Fibroblast of the aortic adventitia (primary cell): ENCODE measurements at regions not wholly inside any gene's neighbourhood (a gene's known extent, or its start where the extent isn't known, plus 50 kb on each side); places are given as distances from the start of the nearest gene placed in this dataset.

ENCODE experiments used
- DNase-seq: peaks from one replicate; pipeline ENCODE4 v3.0.0-alpha.2; 2010; ENCODE audit warnings: low read depth
- H3K4me3 ChIP-seq: 2 replicates; pipeline ENCODE4 v1.5.1; 2011; ENCODE audit warnings: low read depth, mild to moderate bottlenecking, control low read depth, low read length, moderate library complexity
- TF ChIP-seq, protein P1 (sequence below): IDR thresholded peaks from 2 replicates; pipeline ENCODE4 v1.5.1; 2011; ENCODE audit warnings: mild to moderate bottlenecking, low read length, control low read depth, inconsistent platforms; ENCODE audit not compliant: insufficient read depth

DNA sequence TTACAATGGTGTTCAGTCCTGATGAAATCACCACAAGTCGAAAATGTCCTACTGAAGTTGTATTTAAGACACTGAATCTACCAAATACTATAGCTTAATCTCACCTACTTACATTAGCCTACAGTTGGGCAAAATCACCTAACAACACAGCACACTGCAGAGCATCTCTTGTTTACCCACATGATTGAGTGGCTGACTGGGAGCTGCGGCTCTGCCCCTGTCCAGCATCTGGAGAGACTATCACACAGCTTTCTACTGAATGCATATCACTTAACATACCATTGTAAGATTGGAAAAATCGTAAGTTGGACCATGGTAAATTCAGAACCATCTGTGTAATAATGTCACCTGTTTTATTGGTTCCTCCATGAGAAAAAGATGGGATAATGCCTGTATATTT, 1083.2 kb upstream of the PCDH7 start:
- H3K4me3 ChIP-seq: no peak overlapping the region
- DNase-seq: no peak
- TF ChIP-seq, protein P1, sequence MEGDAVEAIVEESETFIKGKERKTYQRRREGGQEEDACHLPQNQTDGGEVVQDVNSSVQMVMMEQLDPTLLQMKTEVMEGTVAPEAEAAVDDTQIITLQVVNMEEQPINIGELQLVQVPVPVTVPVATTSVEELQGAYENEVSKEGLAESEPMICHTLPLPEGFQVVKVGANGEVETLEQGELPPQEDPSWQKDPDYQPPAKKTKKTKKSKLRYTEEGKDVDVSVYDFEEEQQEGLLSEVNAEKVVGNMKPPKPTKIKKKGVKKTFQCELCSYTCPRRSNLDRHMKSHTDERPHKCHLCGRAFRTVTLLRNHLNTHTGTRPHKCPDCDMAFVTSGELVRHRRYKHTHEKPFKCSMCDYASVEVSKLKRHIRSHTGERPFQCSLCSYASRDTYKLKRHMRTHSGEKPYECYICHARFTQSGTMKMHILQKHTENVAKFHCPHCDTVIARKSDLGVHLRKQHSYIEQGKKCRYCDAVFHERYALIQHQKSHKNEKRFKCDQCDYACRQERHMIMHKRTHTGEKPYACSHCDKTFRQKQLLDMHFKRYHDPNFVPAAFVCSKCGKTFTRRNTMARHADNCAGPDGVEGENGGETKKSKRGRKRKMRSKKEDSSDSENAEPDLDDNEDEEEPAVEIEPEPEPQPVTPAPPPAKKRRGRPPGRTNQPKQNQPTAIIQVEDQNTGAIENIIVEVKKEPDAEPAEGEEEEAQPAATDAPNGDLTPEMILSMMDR: no peak

DNA sequence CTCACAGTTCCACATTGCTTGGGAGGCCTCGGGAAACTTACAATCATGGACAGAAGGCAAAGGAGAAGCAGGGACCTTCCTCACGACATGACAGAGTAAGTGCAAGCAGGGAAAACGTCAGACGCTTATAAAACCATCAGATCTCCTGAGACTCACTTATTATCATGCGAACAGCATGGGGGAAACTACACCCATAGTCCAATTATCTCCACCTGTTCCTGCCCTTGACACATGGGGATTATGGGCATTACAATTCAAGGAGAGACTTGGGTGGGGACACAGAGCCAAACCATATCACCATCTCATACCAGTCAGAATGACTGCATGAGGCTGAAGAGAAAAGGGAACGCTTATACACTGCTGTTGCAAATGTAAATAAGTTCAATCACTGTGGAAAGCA, 1066.9 kb upstream of the PCDH7 start:
- H3K4me3 ChIP-seq: no peak overlapping the region
- no peak for DNase-seq
- TF ChIP-seq, protein P1: no peak

DNA sequence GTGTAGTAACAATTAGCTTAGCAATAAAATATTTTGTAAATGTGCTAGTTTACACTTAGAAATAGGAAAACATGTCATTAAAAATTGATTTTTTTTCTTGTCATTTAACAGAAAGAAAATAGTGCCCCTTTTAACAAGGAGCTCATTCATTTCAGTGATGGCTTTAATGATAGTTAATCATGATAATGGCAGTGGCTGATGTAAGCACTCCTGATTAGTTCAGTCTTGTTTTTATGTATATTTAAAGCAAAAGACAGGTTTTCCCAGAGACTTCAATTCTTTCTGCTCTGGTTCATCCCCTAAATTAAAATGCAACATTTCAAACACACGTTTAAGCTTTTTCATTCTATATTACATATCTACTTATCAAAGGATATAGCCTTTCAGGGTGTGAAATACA, 1039.5 kb upstream of the PCDH7 start:
- TF ChIP-seq, protein P1: no peak
- DNase-seq: no peak
- no peak overlapping the region for H3K4me3 ChIP-seq

DNA sequence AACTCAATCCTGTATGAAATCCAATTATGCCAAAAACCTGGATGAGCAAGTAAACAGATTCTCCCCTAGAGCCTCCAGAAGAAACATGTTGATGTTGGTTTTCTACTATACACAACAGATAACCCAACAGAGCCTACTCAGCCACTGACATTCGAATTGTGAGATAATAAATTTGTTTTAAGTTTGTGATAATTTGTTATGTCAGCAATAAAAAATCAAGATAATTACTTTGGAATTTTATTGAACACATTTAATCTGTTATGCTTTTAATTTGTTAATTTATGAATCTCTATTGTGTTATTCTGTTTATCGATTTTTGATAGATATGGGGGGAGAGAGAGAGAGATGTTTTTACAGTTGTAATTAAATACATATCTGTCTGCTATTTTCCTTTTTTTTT, 1016.1 kb upstream of the PCDH7 start:
- TF ChIP-seq, protein P1: no peak
- H3K4me3 ChIP-seq: no peak overlapping the region
- DNase-seq: no peak

DNA sequence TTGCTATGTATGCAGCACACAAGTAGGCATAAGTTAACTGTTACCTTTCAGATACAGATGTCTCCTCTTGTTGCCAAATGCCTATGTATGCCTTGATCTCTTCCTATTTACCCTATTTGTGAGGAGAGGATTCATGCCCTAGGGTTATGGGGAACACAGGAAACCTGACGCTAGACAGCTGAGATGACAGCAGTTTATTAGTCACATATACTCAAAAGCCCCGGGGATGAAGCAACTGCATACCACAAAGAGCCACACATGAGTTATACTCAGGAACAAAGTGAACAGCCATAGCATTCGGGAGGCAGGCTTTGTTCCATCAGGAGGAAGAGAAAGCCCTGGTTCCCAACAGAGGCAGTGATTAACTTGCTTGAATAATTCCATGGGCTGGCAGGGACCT, 1011.7 kb upstream of the PCDH7 start:
- TF ChIP-seq, protein P1: no peak
- H3K4me3 ChIP-seq: no peak overlapping the region
- no peak for DNase-seq

DNA sequence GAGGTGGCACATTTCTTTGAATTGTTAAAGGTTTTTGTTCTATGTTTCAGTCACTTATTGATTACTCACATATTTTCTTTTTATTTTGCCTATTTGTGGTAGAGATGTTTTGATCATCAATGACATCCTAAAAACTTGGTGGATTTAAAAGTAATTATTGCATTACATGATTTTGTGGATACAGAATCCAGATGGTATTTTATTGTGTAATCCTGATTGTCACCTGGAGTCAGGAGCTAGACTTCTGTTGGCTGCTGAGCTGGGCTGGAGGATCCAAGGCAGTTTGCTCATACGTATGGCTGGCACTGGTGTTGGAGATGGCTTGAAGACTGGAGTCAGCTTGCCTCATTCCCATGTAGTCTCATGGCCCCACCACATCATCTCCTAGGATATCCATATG, 1009.6 kb upstream of the PCDH7 start:
- H3K4me3 ChIP-seq: no peak overlapping the region
- DNase-seq: no peak
- TF ChIP-seq, protein P1: no peak

DNA sequence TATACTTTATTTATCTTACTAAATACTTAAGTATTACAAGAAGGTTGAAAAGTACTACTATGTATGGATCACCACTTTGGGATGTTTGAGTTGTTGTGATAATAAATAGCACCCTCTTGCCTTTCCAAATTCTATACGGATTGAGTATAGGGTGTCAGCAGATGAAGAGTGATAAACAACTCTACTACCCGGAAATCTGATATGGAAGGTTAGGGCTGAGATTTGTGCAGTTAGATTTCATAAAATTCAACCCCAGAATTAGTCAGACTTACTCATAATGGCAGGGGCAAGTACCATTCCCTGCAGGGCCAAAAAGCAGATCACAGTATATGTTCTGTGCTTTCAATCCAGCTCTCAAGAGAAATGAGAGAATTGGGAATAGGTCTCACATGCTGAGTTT, 1008.9 kb upstream of the PCDH7 start:
- no peak overlapping the region for H3K4me3 ChIP-seq
- no peak for DNase-seq
- TF ChIP-seq, protein P1: no peak
